Stimulated activated CD4-positive, alpha-beta T cell treated with anti-CD3 and anti-CD28 coated beads, Interleukin-12 subunit alpha, Interleukin-12 subunit beta, amount 100 ng/mL, for 4 hours (primary cell): ENCODE measurements at regions not wholly inside any gene's neighbourhood (a gene's known extent, or its start where the extent isn't known, plus 50 kb on each side); places are given as distances from the start of the nearest gene placed in this dataset.

Experiments used
- DNase-seq: peaks from one replicate; pipeline ENCODE4 v3.0.0-alpha.2; 2020

DNA sequence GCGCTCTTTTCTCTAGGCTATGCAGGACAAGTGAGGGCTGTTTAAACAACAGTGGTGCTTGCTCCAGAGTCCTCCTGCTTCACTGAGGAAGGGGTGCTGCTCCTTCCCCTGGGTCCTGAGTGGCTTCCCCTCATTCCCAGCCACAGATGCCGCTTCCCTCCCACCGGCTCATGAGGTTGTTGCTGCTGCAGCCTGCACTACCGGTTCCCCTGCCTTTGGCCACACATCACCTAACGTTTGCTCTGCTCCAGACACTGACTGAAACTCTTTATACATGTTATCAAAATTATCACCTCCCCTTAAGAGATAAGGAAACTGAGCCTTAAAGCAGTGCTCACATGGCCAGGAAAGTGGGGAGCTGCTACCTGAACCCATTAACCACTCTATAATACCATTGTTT is 130.8 kb upstream of the LGALSL start:
- DNase-seq = no peak

DNA sequence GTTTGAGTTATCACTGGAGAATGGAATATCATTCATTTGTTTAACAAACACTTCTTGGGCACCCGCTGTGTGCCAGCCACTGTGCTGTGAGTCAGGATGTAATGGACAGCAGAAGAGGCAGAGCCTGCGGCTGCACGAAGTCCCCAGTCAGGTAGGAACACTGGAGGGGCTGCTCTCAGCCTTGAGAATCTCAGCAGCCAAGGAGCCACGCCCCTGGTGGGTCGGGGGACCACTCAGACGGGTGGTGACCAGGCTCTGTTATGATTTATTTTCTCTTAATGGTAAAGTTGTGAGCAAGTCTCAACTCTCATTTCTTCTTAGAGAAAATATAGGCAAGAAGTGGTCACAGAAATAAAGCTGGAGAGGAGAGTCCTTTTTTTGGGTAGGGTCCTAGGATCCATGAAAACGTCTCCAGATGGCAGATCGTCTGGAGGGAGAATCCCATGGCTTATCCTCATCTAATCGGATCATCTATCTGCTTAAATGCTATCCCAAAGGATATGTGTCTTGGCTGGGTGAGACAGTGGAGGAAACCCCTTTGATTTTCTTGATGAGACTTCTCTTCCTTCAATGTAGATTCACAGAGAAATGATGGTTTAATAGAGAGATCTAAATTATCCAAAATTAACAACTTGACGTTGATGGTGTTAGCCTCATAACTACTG is 129.1 kb upstream of the LGALSL start:
- DNase-seq = no peak

DNA sequence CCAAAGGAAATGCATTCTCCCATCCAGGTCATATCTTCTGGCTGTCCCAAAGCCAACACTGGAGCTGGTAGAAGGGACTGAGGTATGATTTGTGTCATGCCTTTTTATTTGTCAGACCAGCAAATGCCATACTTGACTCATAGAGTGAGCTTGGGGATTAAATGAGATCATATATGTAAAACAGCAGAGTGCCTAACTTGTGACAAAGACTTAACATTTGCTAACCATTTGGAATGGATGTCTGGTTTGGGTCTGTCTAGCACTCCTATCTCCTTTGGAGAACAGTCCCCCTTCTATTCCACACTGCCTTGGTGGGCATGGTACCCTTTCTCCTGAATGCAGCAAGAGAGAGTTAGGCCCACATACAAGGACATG is 128.5 kb upstream of the LGALSL start:
- no peak for DNase-seq

DNA sequence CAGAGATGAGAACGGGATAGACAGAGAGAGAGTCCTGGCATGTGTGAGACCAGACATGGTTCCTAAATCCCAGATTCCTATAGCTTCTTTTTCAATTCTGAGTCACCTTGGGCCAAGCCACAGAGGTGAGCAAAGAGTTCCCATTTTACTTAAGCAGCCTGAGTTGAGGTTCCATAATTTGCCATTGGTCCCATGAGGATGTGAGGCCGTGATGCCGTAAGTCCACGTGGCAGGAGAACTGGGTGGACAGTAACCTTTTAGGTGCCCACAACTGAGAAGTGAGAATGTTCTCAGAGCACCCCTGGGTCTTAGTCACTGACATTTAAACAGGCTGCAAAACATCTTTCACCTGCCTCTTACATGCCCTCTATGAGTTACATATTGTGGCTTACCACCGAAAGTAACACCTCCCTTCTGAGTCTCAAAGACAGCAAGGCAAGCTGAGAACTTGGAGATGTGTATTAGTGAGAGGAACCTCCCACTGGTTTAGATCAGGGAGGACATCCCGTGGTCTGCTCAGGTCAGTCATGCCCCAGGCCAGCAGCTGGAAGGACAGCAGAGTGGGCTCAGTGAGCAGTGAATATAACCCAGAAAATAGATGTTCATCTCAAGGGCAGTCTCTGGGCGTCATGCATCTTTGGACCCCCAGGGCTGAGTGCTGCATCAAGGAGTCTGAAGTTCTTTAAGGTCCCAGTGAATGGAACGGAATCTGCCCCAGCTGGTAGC is 127.9 kb upstream of the LGALSL start:
- DNase-seq = peak; percentile 24

DNA sequence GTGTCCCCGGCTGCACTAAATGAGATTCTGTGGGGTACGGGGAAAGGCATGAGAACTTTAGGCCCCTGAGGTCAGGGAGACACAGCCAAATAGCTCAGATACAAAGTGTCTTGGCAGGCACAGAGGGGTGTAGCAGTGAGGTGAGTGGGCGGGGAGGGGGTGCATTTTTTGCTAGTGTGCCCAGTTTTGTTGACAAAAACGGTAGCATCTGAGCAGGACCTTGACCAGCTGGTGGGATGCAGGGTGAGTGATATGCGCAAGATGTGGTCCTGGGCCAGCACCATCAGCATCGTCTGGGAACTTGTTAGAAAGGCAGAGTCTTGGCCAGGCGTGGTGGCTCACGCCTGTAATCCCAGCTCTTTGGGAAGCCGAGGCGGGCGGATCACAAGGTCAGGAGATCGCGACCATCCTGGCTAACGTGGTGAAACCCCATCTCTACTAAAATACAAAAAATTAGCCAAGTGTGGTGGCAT is 127.3 kb upstream of the LGALSL start:
- DNase-seq = no peak

DNA sequence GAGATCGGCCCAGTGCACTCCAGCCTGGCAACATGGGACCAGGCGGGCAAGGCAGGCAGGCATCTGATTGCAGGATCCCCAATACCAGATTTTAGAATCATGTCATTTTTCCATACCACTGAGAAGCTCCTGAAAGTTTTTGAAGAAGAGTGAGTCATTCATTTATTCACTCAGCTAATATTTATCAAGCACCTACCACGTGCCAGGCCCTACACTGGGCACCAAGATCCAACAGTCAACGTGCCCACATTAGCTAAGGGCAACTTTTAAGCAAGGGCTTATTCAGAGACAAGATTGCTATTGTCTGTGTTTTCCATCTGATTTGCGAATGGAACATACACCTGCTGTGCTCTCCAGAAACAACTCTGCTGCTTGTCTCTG is 126.8 kb upstream of the LGALSL start:
- DNase-seq = no peak

DNA sequence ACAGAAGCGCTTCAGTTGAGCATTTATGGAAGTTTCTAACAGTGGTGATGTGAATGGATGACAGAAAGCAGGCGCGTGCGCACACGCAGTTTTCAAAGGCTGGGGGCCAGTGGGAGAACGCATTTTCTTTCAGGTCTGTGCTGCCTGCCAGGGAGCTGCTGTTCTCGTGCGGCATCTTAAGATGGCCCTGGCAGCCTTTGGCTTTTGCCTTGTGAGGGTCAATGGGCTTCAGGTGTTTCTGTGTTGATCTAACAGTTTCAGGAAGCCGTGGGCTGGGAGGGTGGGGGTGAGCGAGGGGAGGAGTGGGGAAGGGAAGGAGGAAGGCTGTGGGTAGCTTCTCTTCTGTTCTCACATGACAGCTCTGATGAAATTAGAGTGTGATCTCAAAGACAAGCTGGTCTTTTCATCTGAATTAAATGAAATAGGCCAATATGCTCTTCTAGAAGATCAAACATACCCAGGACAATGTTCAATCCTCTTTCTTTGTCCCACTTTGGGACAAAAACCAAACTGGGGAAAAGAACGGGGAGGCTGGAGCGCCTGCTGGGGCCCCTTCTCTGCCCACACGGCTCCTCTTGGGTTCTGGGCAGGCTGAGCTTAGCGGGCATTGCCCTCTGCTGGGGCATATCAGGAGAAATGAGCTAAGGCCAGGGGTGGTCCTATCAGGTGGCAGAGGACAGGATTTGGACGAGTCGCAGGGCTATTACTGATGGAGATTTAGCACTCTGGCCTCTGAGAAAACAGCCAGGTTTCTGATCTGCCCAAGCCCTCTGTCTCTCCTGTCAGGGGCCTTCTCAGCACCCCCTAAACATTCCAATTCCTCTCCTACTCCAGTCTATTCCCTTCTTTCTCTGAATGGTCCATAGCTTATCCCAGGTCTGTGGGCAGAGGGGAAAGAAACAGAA is 126.2 kb upstream of the LGALSL start:
- DNase-seq = peak; percentile 45

DNA sequence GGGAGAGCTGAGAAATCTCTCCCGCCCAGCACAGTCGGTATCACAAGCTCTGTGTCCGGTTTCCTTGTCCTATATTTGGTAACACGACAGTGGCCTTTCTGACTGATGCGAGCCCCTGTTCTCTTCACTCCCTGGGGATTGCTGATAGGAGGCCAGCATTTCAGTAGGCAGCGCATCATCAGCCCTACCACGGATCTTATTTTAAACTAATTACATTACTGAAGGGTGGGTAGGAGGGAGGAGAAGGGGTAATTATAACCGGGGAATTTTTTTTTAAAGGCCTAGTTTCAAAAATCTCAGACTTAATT is 125.6 kb upstream of the LGALSL start:
- DNase-seq = no peak

DNA sequence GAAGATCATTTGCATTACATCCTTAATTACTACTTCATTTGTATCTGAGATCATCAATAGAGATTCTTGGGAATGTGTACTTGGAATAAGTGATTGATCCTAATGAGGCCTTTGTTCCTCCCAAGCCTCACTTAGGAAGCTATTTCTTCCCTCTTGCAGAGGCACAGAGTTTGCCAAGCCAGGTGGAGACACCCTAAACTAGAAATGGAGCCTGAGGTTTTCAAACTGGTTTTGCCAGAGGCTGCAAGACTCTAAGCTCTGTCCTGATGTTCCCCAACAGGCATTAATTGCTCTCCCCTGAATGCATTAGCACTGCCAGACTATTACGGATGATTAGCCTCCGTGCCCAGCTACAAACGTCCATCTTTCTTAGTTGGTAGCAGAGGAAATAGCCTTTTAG is 125.2 kb upstream of the LGALSL start:
- no peak for DNase-seq

DNA sequence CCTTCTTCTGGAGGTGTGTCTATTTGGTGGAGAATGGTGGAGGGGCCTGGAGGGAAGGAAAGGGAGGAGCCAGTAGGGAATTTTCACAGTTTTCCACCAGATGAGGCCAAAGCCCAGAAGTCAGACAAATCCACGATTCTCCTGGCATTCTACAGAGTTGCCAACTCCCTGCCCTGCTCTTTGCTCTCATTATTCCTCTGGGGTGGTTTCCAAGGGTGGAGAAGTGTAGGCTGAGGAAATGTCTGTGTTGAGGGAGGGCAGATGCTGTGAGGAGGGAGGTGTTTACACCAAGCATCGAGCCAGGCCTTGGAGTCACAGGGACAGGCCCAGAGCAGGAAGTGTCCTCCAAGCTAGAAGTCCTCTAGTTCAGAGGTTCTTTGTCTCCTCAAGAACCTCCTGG is 124.1 kb upstream of the LGALSL start:
- DNase-seq = no peak

DNA sequence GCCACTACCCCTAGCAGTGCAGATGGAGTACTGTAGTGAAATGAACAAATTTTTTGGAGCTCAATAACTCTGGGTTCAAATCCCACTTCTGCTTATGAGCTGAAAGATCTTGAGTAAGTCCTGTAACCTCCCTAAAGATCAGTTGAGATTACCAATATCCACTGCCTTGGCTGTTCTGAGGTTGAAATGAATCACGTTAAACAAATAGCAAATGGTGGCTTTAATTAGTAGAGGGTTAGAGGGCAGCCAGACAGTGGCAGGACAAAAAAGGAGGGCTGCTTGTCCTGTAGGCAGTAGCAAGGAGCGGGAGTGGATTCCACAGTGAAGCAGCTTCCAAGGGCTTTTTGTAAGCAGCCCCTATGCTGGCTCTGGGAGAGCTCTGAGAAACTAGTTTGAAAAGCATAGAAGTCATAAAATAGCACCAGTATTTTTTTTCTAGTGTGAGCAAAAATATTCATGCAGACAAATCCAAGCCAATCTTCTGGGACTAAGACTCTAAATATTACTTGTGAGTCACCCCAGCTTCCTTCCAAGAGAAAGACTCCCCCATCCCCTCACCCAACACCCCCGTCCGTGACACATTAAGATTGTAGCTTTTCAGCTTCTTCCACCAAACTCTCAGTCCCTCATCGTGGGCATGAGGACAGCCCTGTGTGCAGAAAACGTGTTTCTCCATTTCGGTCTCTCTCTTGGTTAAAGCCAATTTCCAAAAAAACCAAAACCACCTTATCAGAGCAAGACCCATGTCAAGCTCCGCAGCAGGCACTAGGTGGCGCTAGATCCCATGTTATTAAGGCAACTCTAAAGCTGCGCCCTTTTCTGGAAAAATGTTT is 123.5 kb upstream of the LGALSL start:
- DNase-seq = peak; percentile 73

DNA sequence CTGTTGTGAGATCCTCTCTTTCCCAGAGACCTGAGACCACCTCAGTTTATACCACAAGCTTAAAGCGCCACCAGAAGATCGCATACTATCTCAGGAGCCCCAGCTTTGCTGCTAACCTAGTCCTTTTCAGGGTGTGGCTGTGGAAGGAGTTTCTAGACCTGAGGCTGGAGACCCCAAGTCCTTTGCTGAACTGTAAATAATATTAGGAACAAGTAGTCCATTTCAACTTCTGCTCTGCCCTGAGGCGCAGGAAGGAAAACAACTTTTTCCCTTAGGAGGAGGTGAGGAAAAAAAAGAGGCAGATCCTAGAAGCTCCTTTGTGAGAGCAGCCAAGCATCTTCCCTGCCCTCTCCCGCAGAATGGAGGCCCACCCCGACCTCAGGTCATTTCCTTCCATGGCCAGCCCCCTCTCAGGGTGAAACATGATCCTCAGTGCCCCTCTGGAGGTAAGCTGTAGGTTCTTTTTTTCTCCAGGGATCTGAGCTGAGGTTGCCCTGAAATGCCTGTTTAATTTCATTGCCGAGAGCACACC is 122.8 kb upstream of the LGALSL start:
- no peak for DNase-seq

DNA sequence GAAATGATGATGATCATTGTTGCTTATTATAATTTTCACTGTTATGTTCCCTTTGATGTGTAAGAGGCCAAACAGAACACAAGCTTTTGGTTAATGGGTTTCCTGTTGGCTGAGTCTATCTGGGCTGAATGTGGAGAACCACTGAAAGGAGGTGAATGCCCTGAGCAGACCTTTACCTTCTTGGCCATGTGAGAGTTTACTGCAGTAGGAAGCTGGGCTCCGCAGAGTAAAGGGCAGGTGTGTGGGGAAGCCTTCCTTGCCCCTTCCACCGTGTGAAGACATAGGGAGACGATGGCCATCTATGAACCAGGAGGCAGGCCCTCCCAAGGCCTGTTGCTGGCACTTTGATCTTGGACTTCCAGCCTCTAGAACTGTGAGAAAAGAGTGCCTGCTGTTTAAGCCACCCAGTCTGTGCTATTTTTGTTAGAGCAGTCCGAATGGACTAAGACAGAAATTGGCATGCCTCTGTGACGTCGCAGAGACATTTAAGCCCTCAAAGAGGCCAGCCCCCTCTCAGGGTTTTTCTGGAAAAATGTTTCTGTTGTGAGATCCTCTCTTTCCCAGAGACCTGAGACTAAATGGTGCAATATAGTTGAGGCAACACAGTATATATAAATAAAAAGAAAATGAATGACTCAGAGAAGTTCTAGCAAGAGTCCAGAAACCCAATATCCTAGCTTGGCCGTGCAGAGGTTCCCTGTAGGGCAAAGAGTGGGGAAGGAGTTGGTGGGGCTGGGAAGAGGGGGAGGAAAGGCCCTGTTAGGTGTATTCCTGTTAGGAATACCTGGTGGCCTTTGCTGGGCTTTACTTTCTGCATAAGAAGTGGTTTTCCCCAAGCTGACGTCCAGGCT is 121.9 kb upstream of the LGALSL start:
- no peak for DNase-seq

DNA sequence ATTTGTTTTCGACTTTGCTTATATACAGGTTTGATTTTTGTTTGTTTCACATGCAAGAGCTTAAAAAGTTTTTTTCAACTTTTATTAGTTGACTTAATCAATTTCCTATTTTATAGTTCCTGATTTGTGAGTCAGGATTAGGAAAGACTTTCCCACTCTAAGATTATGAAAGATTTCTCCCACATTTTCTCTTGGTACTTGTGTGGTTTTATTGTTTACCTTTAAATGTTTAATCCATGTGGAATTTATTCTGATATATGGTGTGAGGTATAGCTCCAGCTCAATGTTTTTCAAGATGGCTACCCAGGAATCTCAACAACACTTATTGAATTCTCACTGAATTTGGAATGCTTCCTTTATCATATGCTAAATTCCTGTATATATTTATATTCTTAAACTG is 117.8 kb upstream of the LGALSL start:
- DNase-seq = no peak

DNA sequence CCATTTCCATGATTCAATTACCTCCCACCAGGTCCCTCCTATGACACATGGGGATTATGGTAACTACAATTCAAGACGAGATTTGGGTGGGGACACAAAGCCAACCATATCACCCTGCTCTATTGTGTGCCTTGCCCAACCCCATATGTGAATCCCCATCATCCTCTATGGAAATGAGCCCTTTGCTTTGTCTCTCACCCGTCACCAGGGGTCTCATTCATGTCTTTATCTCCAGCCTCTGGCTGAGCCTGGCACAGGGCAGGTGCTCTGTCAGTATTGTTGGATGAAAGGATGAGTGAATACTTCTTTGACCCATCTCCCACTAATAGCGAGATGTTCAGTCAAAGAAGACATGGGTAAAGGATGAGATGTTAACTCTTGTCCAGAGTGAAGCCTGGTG is 116.6 kb upstream of the LGALSL start:
- DNase-seq = no peak

DNA sequence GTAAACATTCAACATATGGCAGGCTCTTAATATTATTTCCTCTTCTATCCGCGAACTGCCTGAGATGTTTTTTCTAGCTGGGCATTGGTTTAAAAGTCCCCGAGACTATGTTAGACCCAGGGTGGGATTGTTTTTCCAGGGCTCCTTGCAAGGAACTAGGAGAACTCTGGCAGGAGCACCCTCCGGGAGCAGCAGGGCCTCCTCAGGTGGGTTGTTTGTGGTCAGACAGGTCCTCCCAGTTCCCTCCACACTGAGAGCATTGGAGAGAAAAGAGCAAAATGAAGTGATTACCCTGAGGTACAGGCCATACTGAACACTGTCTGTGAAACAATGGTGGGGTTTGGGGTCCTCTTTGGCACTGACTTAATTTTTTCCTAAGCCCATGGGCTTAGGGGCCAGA is 115.9 kb upstream of the LGALSL start:
- no peak for DNase-seq

DNA sequence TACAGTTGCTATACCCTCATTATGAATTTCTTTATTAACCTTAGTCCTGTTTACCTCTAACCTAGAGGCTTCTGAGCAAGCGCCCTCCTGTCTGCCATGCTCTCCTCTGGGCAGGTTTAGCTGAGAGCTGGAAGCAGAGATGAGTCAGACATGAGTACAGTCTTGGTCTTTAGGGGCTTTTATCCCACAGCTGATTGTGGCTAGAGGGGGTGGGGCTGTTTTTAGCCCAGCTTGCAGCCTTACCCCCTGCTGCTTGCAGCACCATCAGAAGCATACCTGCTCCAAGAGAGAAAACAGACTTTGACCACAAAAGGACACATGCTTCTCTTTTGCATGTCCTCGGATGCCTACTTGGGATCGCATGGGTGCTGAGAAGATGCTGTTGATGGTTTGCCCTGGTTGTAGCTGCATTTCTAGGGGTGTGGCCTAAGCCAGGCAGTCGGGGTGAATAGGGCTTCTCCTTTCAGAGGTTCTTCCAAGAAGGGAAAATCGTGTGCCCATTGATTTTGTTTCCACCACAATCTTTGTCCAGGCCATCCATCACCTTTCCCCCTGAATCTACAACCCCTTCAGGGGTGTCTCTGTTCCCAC is 115.0 kb upstream of the LGALSL start:
- no peak for DNase-seq

DNA sequence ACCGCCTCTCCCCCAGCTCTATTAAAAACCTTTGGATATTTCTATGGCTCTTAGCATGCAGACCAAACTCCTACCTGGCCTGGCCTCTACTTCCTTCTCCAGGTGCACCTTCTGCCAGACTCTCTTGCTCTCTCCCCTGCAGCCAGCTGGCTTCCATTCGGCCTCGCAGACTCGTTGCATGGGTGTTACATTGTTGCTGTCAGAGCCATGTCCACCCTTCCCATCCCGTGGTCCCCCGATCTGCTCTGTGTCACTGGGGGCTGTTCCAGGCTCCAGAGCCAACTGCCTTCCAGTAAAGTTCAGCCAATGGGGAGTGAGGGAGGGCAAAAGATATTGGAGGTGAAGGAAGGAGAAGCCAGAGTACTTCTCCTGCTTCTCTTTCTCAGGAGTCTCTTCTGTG is 112.5 kb upstream of the LGALSL start:
- DNase-seq = no peak

DNA sequence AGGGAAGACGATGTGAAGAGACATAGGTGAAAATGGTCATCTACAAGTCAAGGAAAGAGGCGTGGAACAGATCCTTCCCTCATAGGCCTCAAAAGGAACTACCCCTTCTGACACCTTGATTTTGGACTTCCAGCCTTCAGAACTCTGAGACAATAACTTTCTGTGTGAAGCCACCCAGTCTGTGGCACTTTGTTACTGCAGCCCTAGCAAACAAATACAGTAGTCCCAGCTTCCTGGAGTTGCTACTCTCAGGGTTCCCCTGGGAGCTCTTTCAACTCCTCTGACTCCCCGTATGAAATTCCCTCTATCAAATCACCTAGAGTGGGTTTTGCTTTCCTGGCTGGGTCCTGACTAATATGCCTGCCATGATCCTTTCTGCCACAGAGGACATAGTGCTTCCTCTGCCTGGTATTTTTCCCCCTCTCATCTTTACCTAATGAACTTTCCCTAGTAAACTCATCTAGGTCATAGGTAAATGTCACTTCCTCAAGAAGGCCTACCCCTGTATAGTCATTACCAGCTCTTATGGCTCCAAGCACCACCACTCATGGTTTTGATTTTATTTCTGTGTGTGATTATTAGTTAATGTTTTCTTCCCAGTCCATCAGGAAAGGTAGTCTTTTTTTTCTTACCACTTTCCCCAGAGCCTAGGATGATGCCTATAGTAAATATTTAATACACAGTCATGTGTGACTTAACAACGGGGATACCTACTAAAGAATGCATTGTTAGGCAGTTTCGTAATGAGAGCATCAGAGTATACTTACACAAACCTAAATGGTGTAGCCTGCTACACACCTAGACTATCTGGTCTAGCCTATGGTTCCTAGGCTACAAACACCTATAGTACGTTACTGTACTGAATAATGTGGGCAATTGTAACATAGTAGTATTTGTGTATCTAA is 111.5 kb upstream of the LGALSL start:
- no peak for DNase-seq

DNA sequence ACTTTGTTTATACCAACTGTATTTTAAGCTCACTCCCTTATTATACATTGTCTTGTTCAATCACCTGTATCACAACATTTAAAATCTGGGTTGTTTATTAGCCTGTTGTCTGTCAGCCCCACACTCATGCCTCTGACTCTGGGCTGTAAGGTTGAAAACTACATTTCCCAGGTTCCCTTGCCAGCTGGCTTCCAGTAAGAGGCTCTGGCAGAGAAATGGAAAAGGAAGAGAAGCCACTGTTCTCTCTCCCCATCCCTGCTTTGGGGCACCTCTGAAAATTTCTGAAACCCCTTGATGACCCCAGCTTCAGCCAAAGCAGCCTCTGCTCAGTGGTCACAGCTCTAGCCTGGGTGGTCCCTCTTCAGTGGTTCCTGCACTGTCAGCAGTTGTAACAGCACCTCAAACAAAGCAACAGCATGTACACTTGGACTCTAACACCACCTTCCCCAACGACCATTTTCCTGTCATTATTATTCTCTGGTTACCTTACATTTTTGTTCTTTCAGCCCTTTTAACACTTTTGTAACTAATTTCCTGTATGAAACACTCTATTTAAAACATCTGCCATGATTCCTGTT is 108.9 kb upstream of the LGALSL start:
- DNase-seq = no peak
